ENCODE measurements at regions not wholly inside any gene's neighbourhood (a gene's known extent, or its start where the extent isn't known, plus 50 kb on each side); places are given as distances from the start of the nearest gene placed in this dataset.

DNA sequence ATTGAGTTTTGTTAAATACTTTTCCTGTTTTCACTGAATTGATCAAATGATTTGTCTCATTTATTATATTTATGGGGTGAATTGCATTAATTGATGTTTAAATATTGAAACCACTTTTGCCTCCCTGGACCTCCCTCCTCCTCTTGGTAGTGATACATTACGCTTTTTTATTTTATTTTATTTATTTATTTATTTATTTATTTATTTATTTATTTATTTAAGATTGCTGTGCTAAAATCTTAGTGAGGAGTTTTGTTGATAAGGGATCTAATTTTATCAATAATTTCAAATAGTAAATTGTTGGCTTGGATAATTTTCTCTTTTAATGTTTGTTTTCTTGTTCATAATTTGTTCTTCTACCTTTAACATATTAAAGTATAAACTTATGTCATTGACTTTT, 1281.0 kb upstream of the NXPH2 start:
- Histone ChIP-seq H3K9me3 (replicated peaks; ENCODE audit: control insufficient read depth, insufficient read depth, low read length) (no peaks in the 10 kb centered on the region), H3K27ac (ENCODE audit: insufficient read depth, low read depth, low read length) (no peak overlapping the region), H4K20me1 (replicated peaks; ENCODE audit: control insufficient read depth, extremely low read depth, insufficient read depth, low read length) (no peaks in the 10 kb centered on the region), H3K27me3 (ENCODE audit: control insufficient read depth in 2 of 2, insufficient read depth in 2 of 2, low read length in 2 of 2) (no peaks in the 10 kb centered on the region), H3K4me2 (ENCODE audit: insufficient read depth, low read length) (no peak overlapping the region), H3K4me1 (ENCODE audit: control insufficient read depth, extremely low read depth, insufficient read depth, low read length) (no peaks in the 10 kb centered on the region), H3K4me3 (replicated peaks in 1 of 3; ENCODE audit: insufficient read depth in 1 of 3, low read depth in 1 of 3, low read length in 3 of 3) (no peak overlapping the region), H3K36me3 (ENCODE audit: control insufficient read depth in 2 of 2, extremely low read depth in 1 of 2, insufficient read depth in 2 of 2, low read length in 2 of 2) (no peaks in the 10 kb centered on the region), H3K9me1 (replicated peaks; ENCODE audit: control insufficient read depth, extremely low read depth, insufficient read depth, low read length) (no peaks in the 10 kb centered on the region), H2AFZ (ENCODE audit: low read depth, low read length) (no peak overlapping the region), H3K79me2 (ENCODE audit: control insufficient read depth, insufficient read depth, low read length) (no peaks in the 10 kb centered on the region), H3K9ac (replicated peaks; ENCODE audit: extremely low read depth, insufficient read depth, low read length) (no peak overlapping the region)
- ChIA-PET POLR2A (no interaction called here), CTCF (no interaction called here)
- intact Hi-C loops (cut with micrococcal nuclease) (no loop called here), dilution Hi-C loops (cut with MboI; ENCODE audit: extremely low pct_ligation_motif_present, low sequenced_read_pairs) (no loop called here)
- TF ChIP-seq, protein P1, sequence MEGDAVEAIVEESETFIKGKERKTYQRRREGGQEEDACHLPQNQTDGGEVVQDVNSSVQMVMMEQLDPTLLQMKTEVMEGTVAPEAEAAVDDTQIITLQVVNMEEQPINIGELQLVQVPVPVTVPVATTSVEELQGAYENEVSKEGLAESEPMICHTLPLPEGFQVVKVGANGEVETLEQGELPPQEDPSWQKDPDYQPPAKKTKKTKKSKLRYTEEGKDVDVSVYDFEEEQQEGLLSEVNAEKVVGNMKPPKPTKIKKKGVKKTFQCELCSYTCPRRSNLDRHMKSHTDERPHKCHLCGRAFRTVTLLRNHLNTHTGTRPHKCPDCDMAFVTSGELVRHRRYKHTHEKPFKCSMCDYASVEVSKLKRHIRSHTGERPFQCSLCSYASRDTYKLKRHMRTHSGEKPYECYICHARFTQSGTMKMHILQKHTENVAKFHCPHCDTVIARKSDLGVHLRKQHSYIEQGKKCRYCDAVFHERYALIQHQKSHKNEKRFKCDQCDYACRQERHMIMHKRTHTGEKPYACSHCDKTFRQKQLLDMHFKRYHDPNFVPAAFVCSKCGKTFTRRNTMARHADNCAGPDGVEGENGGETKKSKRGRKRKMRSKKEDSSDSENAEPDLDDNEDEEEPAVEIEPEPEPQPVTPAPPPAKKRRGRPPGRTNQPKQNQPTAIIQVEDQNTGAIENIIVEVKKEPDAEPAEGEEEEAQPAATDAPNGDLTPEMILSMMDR (IDR thresholded peaks at IDR 0.05; ENCODE audit: extremely low read depth in 1 of 2, insufficient read depth in 1 of 2, low read depth in 1 of 2, low read length in 2 of 2), result no peak
- TF ChIP-seq FOS (IDR thresholded peaks at IDR 0.05; ENCODE audit: borderline replicate concordance, insufficient read depth, low read length) (no peak), EZH2 (IDR thresholded peaks at IDR 0.05; ENCODE audit: borderline replicate concordance, low read depth, low read length, severe bottlenecking) (no peak), JUN (IDR thresholded peaks at IDR 0.05; ENCODE audit: borderline replicate concordance, insufficient read depth, insufficient read length, low read depth) (no peak), POLR2A (IDR thresholded peaks at IDR 0.05; ENCODE audit: low read depth, low read length) (no peak), GATA2 (IDR thresholded peaks at IDR 0.05; ENCODE audit: insufficient read depth, insufficient read length, low read depth, low read length) (no peak), MYC (IDR thresholded peaks at IDR 0.05; ENCODE audit: low read depth, low read length) (no peak), POLR2AphosphoS5 (IDR thresholded peaks at IDR 0.05; ENCODE audit: insufficient read depth, low read depth, low read length) (no peak)
- TF ChIP-seq, protein P2, sequence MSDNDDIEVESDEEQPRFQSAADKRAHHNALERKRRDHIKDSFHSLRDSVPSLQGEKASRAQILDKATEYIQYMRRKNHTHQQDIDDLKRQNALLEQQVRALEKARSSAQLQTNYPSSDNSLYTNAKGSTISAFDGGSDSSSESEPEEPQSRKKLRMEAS (IDR thresholded peaks at IDR 0.05; ENCODE audit: insufficient read depth, insufficient read length), result no peak
- FAIRE-seq (no peak), DNase-seq (ENCODE audit: low read depth, low spot score) (no peak)
- no TSS peak for BruUV-seq (replicated peaks)
